HL-60 (cell line): ENCODE measurements at regions not wholly inside any gene's neighbourhood (a gene's known extent, or its start where the extent isn't known, plus 50 kb on each side); places are given as distances from the start of the nearest gene placed in this dataset.

ENCODE experiments used
- DNase-seq, 2 experiments: peaks; one replicate each; pipeline ENCODE4 v3.0.0-alpha.2; 2010 to 2020; ENCODE audit warnings: low read depth in 1 of 2, low spot score in 1 of 2
- H3K27ac ChIP-seq: fragments of 250-450 bp; sonication (Bioruptor Pico); replicated peaks from 2 replicates; pipeline ENCODE4 v1.5.1; 2020; ENCODE audit warnings: mild to moderate bottlenecking, moderate library complexity
- H3K27me3 ChIP-seq: fragments of 250-450 bp; sonication (Bioruptor Pico); 2 replicates; pipeline ENCODE4 v1.5.1; 2021; ENCODE audit warnings: mild to moderate bottlenecking, moderate library complexity; ENCODE audit not compliant: insufficient read depth, poor library complexity, severe bottlenecking
- H3K4me3 ChIP-seq: replicated peaks from 2 replicates; pipeline ENCODE4 v1.5.1; 2011; ENCODE audit warnings: mild to moderate bottlenecking, control low read depth, low read length; ENCODE audit not compliant: insufficient read depth
- CTCF ChIP-seq: IDR thresholded peaks from one replicate; pipeline ENCODE4 v1.5.1; 2011; ENCODE audit warnings: low read length, control low read depth, inconsistent platforms; ENCODE audit not compliant: insufficient read depth
- GABPA ChIP-seq: IDR thresholded peaks from 2 replicates; pipeline ENCODE4 v1.6.1; 2012; ENCODE audit warnings: low read depth
- POLR2AphosphoS5 ChIP-seq: IDR thresholded peaks from 2 replicates; pipeline ENCODE4 v1.6.1; 2012; ENCODE audit warnings: low read depth
- REST ChIP-seq: IDR thresholded peaks from 2 replicates; pipeline ENCODE4 v1.6.1; 2012; ENCODE audit warnings: low read depth; ENCODE audit not compliant: insufficient replicate concordance
- SPI1 ChIP-seq: IDR thresholded peaks from 2 replicates; pipeline ENCODE4 v1.6.1; 2012; ENCODE audit warnings: low read depth, mild to moderate bottlenecking, borderline replicate concordance

- H3K27me3 ChIP-seq: no peaks in the 10 kb centered on the region
- no peak overlapping the region for H3K27ac ChIP-seq
- TF ChIP-seq CTCF (no peak), SPI1 (no peak), REST (no peak), GABPA (no peak), POLR2AphosphoS5 (no peak)
- H3K4me3 ChIP-seq: no peak overlapping the region
- no peak for DNase-seq
Observed at GRCh38 chr7:153503093-153503492, 549.1 kb upstream of the DPP6 start.

- Histone ChIP-seq H3K27me3 (no peaks in the 10 kb centered on the region), H3K27ac (no peak overlapping the region), H3K4me3 (no peak overlapping the region)
- TF ChIP-seq REST (no peak), POLR2AphosphoS5 (no peak), GABPA (no peak)
- no peak for DNase-seq
Observed at GRCh38 chr7:153504288-153505075, 547.7 kb upstream of the DPP6 start.

GRCh38 chr7:153507885-153508284 is 544.3 kb upstream of the DPP6 start:
- DNase-seq: no peak
- Histone ChIP-seq H3K27ac (no peak overlapping the region), H3K4me3 (no peak overlapping the region), H3K27me3 (no peaks in the 10 kb centered on the region)
- TF ChIP-seq POLR2AphosphoS5: no peak
- no peak for TF ChIP-seq SPI1
- no peak for TF ChIP-seq CTCF
- TF ChIP-seq REST: no peak
- TF ChIP-seq GABPA: no peak
